ENCODE measurements at regions not wholly inside any gene's neighbourhood (a gene's known extent, or its start where the extent isn't known, plus 50 kb on each side); places are given as distances from the start of the nearest gene placed in this dataset.
"Not testable (repeated sequence)": the region's sequence is repeated elsewhere in the genome, so short reads cannot be mapped to it uniquely, and the experiment has no call there.

GRCh38 chr1:30660241-30660640 lies 63.1 kb downstream of the MATN1 start:
- DNase-seq (ENCODE audit: insufficient read length, low spot score) (no peak), FAIRE-seq (no peak)

- FAIRE-seq: no peak
- DNase-seq (ENCODE audit: insufficient read length, low spot score): no peak
Observed at GRCh38 chr1:30659702-30660101, 63.7 kb downstream of the MATN1 start.

DNA sequence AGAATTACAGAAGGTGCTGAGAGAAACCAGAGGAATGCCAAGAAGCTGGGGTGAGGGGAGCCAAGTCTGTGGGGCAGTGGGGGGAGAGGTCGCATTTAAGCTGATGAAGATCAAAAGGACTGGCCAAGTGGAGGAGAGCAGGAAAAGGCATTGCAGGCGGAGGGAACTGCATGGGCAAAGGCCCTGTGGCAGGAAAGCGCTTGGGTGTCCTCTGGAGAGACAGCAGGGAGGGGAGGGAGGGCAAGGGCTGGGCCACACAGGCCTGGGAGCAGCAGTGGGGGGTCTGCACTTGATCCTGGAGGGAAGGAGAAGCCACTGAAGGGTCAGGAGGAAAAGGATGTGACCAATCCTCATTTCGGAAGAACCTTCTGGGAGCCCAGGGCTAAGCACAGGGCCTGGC lies 65.0 kb downstream of the MATN1 start:
- DNase-seq (ENCODE audit: insufficient read length, low spot score); FAIRE-seq: not testable (repeated sequence)

- no peak for DNase-seq (ENCODE audit: insufficient read length, low spot score)
- no peak for FAIRE-seq
Observed at GRCh38 chr1:30658014-30658336, 65.4 kb downstream of the MATN1 start.

- DNase-seq (ENCODE audit: insufficient read length, low spot score): no peak
- FAIRE-seq: no peak
Observed at GRCh38 chr1:30657131-30658013, 66.0 kb downstream of the MATN1 start.

- FAIRE-seq: no peak
- DNase-seq (ENCODE audit: insufficient read length, low spot score): no peak
Observed at GRCh38 chr1:30656171-30656940, 67.0 kb downstream of the MATN1 start.

DNA sequence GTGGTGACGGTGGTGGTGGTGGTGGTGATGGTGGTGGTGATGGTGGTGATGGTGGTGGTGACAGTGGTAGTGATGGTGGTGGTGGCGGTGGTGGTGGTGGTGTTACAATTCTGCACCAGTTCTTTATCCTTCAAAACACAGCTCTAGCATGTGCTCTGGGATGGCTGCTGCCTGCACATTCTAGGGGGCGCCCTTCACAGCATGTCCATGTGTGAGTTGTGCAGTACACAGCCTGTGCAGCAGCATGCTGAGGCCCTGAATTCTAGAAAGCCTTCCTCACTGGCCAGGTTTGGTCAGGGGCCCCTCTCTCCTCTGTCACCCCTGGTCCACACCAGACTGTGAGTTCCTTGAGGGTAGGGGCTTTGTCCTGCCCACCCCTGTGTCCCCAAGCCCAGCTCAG lies 67.7 kb downstream of the MATN1 start:
- DNase-seq (ENCODE audit: insufficient read length, low spot score): no peak
- FAIRE-seq: no peak

DNA sequence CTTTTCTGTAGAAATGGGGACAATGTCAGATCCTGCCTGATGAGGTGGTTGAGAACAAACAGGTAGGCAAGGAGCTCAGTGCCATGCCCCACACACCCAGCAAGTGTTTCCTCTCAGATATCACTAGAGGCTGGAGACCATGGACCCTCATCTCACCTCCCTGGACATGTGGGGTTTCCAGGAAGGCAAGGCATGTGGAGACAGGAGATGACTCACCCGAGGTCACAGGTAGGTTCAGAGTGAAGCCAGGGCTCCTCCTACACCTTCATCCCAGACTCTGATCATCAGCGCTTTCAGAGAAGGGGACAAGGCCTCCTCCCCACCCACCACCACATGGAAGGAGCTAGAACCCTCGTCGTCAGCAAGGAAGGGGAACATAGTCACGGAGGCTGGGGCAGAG lies 69.2 kb downstream of the MATN1 start:
- DNase-seq (ENCODE audit: insufficient read length, low spot score): no peak
- no peak for FAIRE-seq

DNA sequence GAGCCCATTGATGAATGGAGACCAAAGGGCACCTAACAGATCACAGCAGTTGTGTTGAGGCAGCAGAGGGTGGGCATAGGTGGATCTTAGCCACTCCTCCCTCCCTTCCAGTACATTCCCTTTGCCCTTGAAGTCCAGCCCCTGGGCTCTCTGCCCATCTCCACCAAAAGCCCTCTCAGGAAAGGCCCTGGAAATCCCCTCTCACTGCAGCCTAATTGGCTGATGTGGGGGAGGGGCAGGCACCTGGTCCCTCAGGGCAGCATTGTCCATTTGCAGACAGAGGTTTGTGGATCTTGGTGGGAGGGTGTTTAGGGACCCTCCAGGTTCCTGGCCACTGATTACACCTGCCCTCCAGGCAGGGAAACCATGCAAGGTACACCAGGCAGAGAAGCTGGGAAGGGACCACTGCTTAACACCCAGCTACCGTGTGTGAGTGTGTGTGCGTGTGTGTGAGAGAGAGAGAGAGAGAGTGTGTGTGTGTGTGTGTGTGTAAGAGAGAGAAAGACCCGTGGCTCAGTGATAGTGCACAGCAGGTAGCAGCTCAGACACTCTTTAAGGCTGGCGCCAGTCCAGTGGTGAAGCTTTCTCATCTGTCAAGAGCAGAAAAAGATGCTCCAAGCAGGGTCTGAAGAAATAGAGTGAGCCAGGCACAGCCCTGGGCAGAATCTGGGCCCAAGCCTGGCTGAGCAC lies 71.1 kb downstream of the MATN1 start:
- DNase-seq (ENCODE audit: insufficient read length, low spot score) (no peak), FAIRE-seq (no peak)

DNA sequence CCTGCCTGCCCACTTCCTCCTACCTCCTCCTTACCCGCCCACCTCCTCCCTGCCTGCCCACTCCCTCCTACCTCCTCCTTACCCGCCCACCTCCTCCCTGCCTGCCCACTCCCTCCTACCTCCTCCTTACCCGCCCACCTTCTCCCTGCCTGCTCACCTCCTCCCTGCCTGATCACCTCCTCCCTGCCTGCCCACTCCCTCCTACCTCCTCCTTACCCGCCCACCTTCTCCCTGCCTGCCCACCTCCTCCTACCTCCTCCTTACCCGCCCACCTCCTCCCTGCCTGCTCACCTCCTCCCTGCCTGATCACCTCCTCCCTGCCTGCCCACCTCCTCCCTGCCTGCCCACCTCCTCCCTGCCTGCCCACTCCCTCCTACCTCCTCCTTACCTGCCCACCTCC lies 72.0 kb downstream of the MATN1 start:
- FAIRE-seq; DNase-seq (ENCODE audit: insufficient read length, low spot score): not testable (repeated sequence)

- FAIRE-seq (no peak), DNase-seq (ENCODE audit: insufficient read length, low spot score) (no peak)
Observed at GRCh38 chr1:30650968-30651320, 72.4 kb downstream of the MATN1 start.

GRCh38 chr1:30650038-30650967 lies 73.1 kb downstream of the MATN1 start:
- FAIRE-seq (no peak), DNase-seq (ENCODE audit: insufficient read length, low spot score) (no peak)

DNA sequence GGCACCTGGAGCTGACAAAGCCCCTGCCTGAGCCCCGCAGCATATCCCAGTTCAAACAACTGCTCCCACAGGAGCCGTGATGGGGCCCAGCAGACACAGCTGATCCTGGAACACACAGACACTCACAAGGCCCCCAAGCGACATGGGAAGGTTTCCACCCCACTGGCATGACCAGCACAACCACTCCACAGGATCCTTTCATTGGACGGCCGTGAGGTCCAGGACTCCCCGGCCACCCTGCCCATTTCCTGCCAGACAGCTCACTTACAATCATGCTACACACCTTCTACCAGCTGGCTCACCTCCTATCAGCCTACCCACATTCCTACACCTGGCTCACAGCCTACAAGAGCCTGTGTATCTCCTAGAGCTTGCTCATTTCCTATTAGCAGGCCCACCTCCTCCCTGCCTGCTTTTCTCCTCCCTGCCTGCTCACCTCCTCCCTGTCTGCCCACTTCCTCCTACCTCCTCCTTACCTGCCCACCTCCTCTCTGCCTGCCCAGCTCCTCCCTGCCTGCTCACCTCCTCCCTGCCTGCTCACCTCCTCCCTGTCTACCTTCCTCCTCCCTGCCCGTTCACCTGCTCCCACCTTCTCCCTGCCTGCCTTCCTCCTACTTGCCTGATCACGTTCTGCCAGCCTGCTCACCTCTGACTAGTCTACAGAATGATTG lies 73.9 kb downstream of the MATN1 start:
- DNase-seq (ENCODE audit: insufficient read length, low spot score) (no peak), FAIRE-seq (no peak)

- DNase-seq (ENCODE audit: insufficient read length, low spot score): no peak
- FAIRE-seq: no peak
Observed at GRCh38 chr1:30648408-30649000, 74.9 kb downstream of the MATN1 start.

- no peak for DNase-seq (ENCODE audit: insufficient read length, low spot score)
- no peak for FAIRE-seq
Observed at GRCh38 chr1:30645807-30646206, 77.6 kb downstream of the MATN1 start.

GRCh38 chr1:30642391-30643120 lies 80.8 kb downstream of the MATN1 start:
- FAIRE-seq (no peak), DNase-seq (ENCODE audit: insufficient read length, low spot score) (no peak)

GRCh38 chr1:30641572-30642353 lies 81.6 kb downstream of the MATN1 start:
- FAIRE-seq: no peak
- DNase-seq (ENCODE audit: insufficient read length, low spot score): no peak

GRCh38 chr1:30639881-30640452 lies 83.4 kb downstream of the MATN1 start:
- FAIRE-seq (no peak), DNase-seq (ENCODE audit: insufficient read length, low spot score) (no peak)
